ENCODE measurements at regions not wholly inside any gene's neighbourhood (a gene's known extent, or its start where the extent isn't known, plus 50 kb on each side); places are given as distances from the start of the nearest gene placed in this dataset.

- TF ChIP-seq, protein P1, sequence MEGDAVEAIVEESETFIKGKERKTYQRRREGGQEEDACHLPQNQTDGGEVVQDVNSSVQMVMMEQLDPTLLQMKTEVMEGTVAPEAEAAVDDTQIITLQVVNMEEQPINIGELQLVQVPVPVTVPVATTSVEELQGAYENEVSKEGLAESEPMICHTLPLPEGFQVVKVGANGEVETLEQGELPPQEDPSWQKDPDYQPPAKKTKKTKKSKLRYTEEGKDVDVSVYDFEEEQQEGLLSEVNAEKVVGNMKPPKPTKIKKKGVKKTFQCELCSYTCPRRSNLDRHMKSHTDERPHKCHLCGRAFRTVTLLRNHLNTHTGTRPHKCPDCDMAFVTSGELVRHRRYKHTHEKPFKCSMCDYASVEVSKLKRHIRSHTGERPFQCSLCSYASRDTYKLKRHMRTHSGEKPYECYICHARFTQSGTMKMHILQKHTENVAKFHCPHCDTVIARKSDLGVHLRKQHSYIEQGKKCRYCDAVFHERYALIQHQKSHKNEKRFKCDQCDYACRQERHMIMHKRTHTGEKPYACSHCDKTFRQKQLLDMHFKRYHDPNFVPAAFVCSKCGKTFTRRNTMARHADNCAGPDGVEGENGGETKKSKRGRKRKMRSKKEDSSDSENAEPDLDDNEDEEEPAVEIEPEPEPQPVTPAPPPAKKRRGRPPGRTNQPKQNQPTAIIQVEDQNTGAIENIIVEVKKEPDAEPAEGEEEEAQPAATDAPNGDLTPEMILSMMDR (conservative IDR thresholded peaks at IDR 0.05), result no peak
- no peak overlapping the region for H3K27ac ChIP-seq
These were observed 183.5 kb downstream of the LURAP1L start for GRCh38 chr9:12958279-12958678.

GRCh38 chr9:12958708-12959107, 183.9 kb downstream of the LURAP1L start:
- TF ChIP-seq, protein P1 (conservative IDR thresholded peaks at IDR 0.05), result no peak
- H3K27ac ChIP-seq, result no peak overlapping the region

DNA sequence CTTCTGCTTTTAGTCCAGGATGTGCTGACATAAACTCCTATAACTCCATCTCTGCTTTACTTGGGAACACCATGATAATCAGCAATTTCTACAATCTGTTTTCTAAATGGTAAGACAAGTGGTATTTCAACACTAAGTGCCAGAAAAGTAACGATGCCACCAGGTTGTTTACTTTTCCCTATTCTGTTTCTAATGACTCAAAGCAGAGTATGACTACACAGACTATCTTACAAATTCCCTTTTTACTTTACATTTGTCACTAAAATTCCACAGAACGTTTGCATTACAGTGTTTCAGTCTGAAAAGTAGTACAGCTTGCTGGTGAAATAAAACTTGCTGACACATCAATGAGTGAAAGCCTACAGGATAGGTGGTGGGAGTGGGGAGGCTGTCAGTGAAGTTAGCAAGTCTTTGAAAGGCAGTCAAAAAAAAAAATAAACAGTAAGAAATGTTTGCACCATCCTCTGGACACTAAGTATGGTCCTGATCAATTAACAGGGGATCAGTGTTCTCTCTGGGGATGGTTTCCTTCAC, 186.5 kb downstream of the LURAP1L start:
- TF ChIP-seq, protein P1 (conservative IDR thresholded peaks at IDR 0.05), result no peak
- no peak overlapping the region for H3K27ac ChIP-seq

DNA sequence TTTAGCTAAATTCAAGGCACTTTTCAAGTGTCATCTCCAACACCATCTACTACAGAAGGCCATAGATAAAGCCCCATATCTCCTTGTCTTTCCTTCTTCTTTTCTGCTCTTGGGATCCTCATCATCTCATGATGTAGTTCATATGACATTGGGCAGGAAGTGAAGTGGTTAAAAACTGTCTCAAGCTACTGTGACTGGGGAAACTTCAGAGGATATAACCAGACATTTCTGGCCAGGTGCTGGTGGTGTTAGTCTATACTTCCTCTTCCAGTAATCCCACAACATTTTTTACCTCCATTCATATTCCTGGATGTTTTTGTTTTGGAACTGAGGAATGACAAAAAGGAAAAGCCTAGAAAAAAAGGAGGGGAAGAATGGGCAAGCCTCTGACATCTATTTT, 188.7 kb downstream of the LURAP1L start:
- no peak overlapping the region for H3K27ac ChIP-seq
- TF ChIP-seq, protein P1 (conservative IDR thresholded peaks at IDR 0.05), result no peak

GRCh38 chr9:12964271-12964670, 189.5 kb downstream of the LURAP1L start:
- TF ChIP-seq, protein P1 (conservative IDR thresholded peaks at IDR 0.05), result no peak
- H3K27ac ChIP-seq, result no peak overlapping the region

- TF ChIP-seq, protein P1 (conservative IDR thresholded peaks at IDR 0.05), result no peak
- H3K27ac ChIP-seq, result no peak overlapping the region
These were observed 190.5 kb downstream of the LURAP1L start for GRCh38 chr9:12965303-12965702.

DNA sequence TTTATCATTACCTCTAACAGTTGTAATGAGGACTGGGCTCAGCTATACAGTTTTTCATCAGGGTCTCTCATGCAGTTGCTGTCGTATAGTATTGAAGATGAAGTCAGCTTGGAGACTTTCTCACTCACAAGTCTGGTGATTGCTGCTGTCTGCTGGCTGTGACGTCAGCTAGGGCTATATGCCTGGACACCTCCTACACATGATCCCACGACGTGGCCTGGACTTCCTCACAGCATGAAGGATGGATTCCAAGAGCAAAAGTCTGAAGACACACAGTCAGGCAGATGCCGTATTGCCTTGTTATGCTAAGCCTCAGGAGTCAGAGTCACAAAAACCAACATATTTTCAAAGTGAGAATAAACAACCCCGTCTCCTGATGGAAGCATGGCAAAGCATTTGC, 193.3 kb downstream of the LURAP1L start:
- no peak overlapping the region for H3K27ac ChIP-seq
- TF ChIP-seq, protein P1 (conservative IDR thresholded peaks at IDR 0.05), result no peak

Measured in VCaP (cell line).